ENCODE measurements at regions not wholly inside any gene's neighbourhood (a gene's known extent, or its start where the extent isn't known, plus 50 kb on each side); places are given as distances from the start of the nearest gene placed in this dataset.
"Not testable (repeated sequence)": the region's sequence is repeated elsewhere in the genome, so short reads cannot be mapped to it uniquely, and the experiment has no call there.

DNA sequence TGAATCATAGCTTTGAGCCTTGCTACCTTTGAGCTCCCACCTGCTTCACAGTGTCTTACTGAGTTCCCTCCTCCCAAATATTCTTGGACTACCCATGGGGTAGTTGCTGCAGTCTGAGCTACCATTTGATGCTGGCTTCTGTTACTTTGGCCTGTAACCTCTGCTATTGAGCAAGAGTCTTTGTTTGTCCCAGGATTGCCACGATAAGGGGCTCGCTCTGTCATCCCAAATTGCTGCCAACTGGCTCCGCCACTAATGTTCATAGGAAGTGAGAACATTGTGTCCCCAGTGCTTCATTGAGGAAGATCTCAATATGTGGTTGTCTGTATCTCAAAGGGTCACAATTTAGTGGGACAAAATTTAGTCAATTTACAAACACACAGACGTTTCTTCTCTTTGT, 103.8 kb downstream of the TRIM43 start:
- Histone ChIP-seq H3K36me3 (ENCODE audit: insufficient read depth, low read length) (no peaks in the 10 kb centered on the region), H3K4me3 (ENCODE audit: low read length) (no peak overlapping the region), H3K27me3 (ENCODE audit: control insufficient read depth in 1 of 2, insufficient read depth in 2 of 2, low read length in 2 of 2) (peaks cover 4 to 7% of the 10 kb centered on the region in 2 experiments), H3K27ac (ENCODE audit: low read depth in 1 of 2, low read length in 2 of 2) (no peak overlapping the region), H3K4me1 (ENCODE audit: insufficient read depth, low read length) (no peaks in the 10 kb centered on the region), H3K9me3 (ENCODE audit: control insufficient read depth in 1 of 2, insufficient read depth in 1 of 2, low read length in 2 of 2) (no peaks in the 10 kb centered on the region)
- Mint-ChIP-seq H3K9me3 (no peaks in the 10 kb centered on the region), H3K27me3 (peaks cover 37% of the 10 kb centered on the region), H3K4me1 (ENCODE audit: low read depth) (no peaks in the 10 kb centered on the region), H3K27ac (no peak overlapping the region), H3K4me3 (no peak overlapping the region), H3K36me3 (ENCODE audit: low read depth) (no peaks in the 10 kb centered on the region)
- no peak for ATAC-seq (ENCODE audit: poor library complexity)
- CTCF ChIA-PET: interaction anchor here (1.3 kb wide), 1 partner anchor 46 kb away, joined by 3 read pairs; no protein-coding TSS in a partner anchor
- no peak for DNase-seq
- POLR2A ChIA-PET: no interaction called here
- intact Hi-C loops (cut with DNase I, micrococcal nuclease): no loop called here
- TF ChIP-seq, protein P1, sequence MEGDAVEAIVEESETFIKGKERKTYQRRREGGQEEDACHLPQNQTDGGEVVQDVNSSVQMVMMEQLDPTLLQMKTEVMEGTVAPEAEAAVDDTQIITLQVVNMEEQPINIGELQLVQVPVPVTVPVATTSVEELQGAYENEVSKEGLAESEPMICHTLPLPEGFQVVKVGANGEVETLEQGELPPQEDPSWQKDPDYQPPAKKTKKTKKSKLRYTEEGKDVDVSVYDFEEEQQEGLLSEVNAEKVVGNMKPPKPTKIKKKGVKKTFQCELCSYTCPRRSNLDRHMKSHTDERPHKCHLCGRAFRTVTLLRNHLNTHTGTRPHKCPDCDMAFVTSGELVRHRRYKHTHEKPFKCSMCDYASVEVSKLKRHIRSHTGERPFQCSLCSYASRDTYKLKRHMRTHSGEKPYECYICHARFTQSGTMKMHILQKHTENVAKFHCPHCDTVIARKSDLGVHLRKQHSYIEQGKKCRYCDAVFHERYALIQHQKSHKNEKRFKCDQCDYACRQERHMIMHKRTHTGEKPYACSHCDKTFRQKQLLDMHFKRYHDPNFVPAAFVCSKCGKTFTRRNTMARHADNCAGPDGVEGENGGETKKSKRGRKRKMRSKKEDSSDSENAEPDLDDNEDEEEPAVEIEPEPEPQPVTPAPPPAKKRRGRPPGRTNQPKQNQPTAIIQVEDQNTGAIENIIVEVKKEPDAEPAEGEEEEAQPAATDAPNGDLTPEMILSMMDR (IDR thresholded peaks at IDR 0.05): no peak

DNA sequence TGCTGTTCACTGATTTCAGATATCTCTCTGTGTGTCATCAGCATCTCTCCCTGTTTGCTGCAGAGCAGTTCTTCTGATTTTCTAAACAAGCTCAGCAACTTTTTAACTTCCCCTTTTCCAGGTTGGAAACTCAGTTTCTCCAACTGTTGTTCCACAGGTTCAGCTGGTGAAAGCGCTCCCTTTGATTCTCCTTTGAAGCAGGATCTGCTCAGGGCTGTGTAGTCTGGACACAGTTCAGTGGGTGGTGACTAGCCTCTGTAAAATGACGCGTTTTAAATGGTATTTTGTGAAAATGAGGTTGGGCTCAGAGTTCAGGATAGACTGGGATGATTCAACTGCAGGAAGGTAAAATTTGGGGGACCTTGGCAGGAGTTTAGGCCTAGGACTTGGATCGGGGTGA, 106.3 kb downstream of the TRIM43 start:
- no peaks in the 10 kb centered on the region for H3K36me3 Mint-ChIP-seq (ENCODE audit: low read depth)
- TF ChIP-seq, protein P1 (IDR thresholded peaks at IDR 0.05): no peak
- no peaks in the 10 kb centered on the region for H3K36me3 ChIP-seq (ENCODE audit: insufficient read depth, low read length)
- no peak overlapping the region for H3K4me3 Mint-ChIP-seq
- peaks cover 46% of the 10 kb centered on the region for H3K27me3 Mint-ChIP-seq
- peaks cover 4 to 7% of the 10 kb centered on the region in 2 experiments for H3K27me3 ChIP-seq (ENCODE audit: control insufficient read depth in 1 of 2, insufficient read depth in 2 of 2, low read length in 2 of 2)
- H3K9me3 Mint-ChIP-seq: no peaks in the 10 kb centered on the region
- DNase-seq: no peak
- intact Hi-C loops (cut with DNase I, micrococcal nuclease): no loop called here
- H3K27ac ChIP-seq (ENCODE audit: low read depth in 1 of 2, low read length in 2 of 2): no peak overlapping the region
- ChIA-PET POLR2A (no interaction called here), CTCF (no interaction called here)
- no peak overlapping the region for H3K4me3 ChIP-seq (ENCODE audit: low read length)
- H3K4me1 Mint-ChIP-seq (ENCODE audit: low read depth): no peaks in the 10 kb centered on the region
- H3K4me1 ChIP-seq (ENCODE audit: insufficient read depth, low read length): no peaks in the 10 kb centered on the region
- no peaks in the 10 kb centered on the region for H3K9me3 ChIP-seq (ENCODE audit: control insufficient read depth in 1 of 2, insufficient read depth in 1 of 2, low read length in 2 of 2)
- no peak overlapping the region for H3K27ac Mint-ChIP-seq
- ATAC-seq (ENCODE audit: poor library complexity): no peak

DNA sequence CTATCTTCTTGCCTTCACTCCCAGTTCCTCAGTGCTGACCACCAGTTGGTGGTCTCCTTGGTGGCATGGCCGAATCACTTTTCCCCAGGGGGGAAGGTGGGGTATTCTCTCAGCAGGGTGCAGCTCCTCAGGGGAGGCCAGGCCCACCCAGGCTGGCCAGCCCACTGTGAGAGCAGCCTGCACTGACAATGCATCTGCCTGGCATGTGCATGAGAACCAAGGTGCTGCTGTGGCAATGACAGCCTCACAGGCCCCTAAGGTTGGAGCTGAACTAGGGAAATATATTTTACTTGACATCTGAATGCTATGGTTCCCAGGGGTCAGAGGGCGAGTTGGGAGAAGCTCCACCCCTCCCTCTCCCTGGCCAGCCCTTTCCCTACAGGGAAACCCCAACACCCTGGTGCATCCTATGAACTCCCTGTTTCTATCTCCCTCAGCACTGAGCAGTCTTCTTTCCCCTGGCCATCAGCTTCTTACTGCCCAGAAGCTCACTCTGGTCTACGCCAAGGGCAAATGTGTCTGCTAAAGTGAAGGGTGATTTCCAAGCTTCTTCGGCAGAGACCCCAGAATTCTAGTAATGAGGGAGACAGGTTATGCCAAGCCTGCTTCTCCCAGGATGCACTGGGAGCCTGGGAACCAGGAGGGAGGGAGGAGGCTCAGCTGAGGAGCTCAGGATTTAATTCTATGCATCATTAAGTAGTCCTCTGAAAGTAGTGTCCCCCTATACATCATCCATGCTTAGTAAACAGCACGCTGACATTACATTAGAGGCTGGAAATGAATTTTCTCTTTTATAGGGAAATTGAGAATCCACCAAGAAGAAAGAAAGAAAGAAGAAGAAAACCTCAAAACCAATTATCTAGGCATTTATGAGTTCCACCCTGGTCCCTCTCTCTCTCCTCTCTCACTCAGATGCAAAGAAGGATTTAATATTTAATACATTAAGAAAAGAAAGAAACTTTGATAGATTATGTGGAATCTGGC, 107.7 kb downstream of the TRIM43 start:
- intact Hi-C loops (cut with DNase I, micrococcal nuclease); CTCF ChIA-PET; ATAC-seq (ENCODE audit: poor library complexity); H3K4me3 Mint-ChIP-seq; H3K27me3 ChIP-seq (ENCODE audit: control insufficient read depth in 1 of 2, insufficient read depth in 2 of 2, low read length in 2 of 2); POLR2A ChIA-PET; H3K9me3 Mint-ChIP-seq; H3K4me1 Mint-ChIP-seq (ENCODE audit: low read depth); H3K36me3 ChIP-seq (ENCODE audit: insufficient read depth, low read length); DNase-seq; H3K4me1 ChIP-seq (ENCODE audit: insufficient read depth, low read length); H3K36me3 Mint-ChIP-seq (ENCODE audit: low read depth); H3K9me3 ChIP-seq (ENCODE audit: control insufficient read depth in 1 of 2, insufficient read depth in 1 of 2, low read length in 2 of 2); H3K4me3 ChIP-seq (ENCODE audit: low read length); H3K27ac ChIP-seq (ENCODE audit: low read depth in 1 of 2, low read length in 2 of 2); H3K27ac Mint-ChIP-seq: not testable (repeated sequence)
- peaks cover 46% of the 10 kb centered on the region for H3K27me3 Mint-ChIP-seq

Measured in CD4-positive, alpha-beta T cell (primary cell).